ENCODE measurements at regions not wholly inside any gene's neighbourhood (a gene's known extent, or its start where the extent isn't known, plus 50 kb on each side); places are given as distances from the start of the nearest gene placed in this dataset.
"Not testable (repeated sequence)": the region's sequence is repeated elsewhere in the genome, so short reads cannot be mapped to it uniquely, and the experiment has no call there.

DNA sequence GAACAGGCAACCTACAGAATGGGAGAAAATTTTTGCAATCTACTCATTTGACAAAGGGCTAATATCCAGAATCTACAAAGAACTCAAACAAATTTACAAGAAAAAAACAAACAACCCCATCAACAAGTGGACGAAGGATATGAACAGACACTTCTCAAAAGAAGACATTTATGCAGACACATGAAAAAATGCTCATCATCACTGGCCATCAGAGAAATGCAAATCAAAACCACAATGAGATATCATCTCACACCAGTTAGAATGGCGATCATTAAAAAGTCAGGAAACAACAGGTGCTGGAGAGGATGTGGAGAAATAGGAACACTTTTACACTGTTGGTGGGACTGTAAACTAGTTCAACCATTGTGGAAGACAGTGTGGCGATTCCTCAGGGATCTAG, 725.6 kb downstream of the MATN1 start:
- not testable (repeated sequence) for DNase-seq (ENCODE audit: low read depth)

DNA sequence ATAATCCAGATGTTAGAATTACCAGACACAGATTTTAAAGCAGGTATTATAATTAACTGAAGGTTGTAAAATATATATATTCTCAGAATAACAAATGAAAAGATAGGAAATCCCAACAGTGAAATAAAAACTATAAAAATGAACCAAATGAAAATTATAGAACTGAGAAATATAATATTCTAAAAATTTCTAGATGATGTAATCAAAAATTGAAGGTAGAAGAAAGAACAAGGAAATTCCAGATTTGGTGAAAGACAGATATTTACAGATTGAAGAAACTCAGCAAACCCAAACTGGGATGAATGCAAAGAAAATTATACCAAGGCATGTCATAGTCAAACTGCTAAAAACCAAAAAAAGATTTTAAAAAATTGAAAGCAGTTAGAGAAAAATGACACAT, 729.4 kb downstream of the MATN1 start:
- DNase-seq (ENCODE audit: low read depth): no peak

DNA sequence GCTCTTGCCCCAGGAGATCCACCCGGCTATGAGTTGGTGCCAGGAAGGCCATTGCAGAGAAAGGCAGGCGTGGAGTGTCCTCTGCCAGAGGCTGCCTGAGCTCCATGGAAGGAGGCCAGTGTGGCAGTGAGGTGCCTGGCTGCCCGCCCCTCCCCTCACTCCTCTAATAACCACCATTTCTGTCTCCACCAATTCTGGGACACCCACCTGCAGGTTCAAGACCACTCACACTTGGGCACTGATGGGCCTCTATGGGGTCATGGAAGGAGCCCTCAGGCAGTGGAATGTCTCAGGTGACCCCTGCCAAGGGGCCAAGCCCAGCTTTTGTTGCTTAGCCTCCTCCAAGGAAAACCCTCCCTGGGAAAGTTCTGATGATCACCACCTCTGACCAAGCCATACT, 731.6 kb downstream of the MATN1 start:
- DNase-seq (ENCODE audit: low read depth): no peak

DNA sequence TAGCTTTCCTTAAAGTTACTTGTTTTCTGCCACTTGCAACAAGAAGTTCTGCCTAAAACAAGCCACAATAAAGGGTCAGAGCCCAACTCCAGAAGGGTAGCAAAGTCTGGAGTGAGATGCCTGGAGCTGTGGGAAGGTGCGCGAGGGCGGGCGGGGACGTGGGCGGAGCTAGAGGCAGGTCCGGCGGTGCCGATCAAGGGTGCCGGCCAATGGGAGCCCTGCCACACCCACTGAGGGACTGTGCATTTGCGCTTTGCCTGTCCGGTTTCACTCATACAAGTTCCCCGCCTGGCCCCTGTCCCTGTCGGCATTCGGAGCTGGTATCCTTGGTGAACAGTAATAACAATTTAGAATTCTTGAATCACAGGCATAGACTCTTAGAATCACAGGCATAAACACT, 732.4 kb downstream of the MATN1 start:
- no peak for DNase-seq (ENCODE audit: low read depth)

DNA sequence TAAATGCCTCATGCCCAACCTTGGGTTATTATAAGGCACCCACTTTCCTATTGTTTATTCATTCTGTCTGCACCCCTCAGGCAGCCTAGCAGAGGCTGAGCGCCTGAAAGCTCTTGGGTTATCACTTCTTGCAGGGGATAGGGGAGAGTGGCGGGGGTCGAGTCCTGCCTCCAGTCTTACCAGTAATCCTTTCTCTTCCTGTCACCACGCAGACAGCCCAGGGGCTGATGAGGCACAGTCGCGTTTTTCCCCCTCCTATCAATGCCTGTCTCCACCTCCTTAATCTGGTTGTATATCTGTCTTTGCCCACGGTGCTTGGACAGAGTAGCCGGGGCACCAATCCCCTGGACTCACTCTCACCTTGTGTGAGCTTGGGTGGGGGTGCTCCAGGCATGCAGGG, 733.1 kb downstream of the MATN1 start:
- no peak for DNase-seq (ENCODE audit: low read depth)

DNA sequence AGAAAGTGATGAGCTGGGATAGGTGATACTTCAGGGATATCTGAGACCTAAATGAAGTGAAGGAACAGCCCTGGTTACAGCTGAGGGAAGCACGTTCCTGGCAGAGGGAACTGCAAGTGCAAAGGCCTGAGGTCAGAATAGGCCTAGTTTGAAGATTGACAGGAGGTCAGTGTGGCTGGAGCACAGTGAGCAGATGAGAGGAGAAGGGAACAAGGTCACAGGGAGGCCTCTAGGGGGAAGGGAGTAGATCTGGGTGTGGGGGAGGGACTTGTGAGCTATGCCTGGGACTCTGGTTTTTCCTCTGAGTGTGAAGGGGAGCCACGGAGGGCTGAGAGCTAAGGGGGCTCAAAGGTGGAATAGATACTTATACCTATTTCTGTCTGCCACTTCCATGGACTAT, 736.4 kb downstream of the MATN1 start:
- DNase-seq (ENCODE audit: low read depth): no peak

DNA sequence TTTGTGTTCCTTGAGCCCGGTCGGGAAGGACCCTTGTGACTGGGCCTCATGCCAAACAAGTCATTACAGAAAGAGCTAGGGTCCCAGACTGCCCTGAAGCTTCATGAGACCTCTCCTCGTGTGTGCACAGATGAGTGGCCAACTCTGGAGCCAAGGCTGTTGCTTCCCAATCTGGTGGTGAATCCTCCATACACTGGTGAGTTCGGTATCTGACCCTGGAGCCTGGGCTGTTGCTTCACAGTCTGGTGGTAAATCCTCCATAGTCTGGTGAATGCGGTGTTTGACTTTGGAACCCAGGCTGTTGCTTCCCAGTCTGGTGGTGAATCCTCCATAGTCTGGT, 737.8 kb downstream of the MATN1 start:
- DNase-seq (ENCODE audit: low read depth): no peak

DNA sequence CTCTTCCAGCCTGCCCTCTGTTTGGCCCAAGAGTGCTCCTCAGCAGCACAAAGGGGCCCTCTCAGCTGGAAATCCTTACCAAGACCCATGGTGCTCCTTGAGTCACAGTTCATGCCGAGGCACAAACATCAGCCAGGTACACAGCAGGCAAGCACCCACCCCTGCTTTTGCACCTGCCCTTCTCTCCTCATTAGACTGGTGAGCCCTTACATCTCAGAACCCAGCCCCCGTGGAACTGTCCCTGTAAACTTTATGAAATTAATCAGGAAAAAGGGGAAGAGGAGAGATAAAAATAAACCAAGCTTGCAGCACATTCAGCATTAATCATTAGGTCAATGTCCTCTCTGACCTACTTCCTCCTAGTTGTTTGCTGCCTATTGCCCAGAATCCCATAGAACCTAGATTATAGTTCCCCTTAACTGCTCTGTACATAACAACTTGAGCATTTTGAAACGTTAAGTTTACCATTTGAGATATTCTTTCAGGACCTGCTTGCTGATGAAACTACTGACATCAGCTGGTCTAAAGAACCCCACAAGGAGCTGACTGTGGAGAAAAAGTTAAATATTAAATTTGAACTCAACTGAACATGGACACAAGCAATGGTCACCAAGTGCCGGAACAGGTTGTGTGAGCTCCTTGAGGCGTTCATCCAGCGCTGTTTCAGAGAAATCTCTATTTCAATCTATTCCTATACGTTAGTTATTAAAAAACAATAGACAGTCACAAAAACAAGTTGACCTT, 738.4 kb downstream of the MATN1 start:
- no peak for DNase-seq (ENCODE audit: low read depth)

DNA sequence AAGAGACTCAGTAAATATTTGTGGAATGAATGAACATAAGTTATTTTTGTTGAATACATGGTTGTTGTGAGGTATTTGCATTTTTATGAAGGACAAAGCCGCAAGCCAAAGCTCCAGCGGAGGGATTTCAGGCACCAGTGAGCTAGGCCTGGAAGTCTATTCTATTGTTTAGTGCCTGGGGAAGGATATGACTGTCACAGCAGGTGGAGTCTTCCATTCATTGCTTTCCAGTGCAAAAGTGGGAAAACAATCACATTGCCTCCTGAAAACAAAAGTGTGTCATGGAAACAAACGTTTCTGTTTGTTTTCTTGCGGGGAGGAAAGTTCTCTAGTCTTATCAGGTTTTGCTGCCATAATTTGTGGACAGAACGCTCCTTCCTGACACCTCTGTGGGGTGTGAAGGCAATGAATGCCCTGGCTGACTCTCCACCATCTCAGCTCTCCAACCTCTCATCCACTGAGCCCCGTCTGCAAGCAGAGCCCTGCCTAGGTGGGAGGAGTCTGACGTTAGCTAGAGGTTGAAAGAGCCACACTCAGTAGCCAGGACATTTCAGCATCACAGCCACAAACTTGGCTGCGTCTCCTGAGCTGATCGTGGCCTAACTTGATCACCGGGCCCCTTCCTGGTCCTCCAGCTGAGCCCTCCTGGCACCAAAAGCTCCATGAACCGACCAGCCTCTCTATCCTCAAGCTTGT, 739.1 kb downstream of the MATN1 start:
- DNase-seq (ENCODE audit: low read depth): no peak

DNA sequence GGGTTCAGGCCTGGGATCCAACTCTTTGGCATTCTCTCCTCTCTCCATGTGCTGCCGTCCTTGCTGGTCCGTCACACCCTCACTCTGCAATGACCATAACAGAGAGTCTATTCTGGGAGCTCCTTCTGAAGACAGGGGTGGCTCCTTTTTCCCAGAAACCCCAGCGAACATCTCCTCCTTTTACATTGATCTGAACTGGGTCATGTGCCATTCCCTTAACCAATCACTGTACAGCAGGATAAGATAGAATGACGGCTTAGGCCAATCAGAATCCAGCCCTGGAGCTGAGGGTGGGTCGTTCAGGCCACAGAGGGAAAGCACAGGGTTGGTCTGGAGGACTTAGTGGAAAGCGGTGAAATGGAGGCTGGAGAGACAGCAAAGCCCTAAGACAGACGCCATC, 740.1 kb downstream of the MATN1 start:
- no peak for DNase-seq (ENCODE audit: low read depth)

DNA sequence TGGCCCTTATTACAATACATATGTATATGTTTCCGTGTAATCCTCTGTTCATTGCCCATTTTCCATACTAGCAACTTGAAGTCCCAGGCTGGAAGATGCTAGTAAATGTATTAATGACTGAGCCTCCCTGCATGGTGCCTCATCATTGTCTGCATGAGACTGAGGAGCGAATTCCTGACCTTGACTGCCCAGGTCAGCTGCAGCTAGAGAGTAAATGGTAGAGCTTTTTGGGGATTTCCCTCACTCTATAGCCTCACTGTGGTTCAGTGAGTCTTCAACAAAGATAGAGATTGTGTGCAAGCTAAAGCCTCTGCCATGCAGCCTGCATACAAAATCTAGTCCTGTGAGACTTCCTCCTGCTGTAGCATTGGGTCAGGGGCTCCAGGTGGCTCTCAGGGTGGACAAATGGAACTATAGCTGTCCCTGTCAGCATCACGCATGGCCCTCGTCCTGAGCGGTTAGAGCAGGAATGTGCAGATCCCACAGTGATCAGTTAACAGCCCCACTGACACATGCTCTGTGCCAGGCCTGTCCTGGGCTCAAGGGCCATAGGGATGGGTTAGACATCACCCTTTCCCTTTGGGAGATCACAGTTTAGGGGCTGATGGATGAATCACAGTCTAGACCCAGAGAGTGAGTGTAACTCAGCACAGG, 741.7 kb downstream of the MATN1 start:
- no peak for DNase-seq (ENCODE audit: low read depth)

DNA sequence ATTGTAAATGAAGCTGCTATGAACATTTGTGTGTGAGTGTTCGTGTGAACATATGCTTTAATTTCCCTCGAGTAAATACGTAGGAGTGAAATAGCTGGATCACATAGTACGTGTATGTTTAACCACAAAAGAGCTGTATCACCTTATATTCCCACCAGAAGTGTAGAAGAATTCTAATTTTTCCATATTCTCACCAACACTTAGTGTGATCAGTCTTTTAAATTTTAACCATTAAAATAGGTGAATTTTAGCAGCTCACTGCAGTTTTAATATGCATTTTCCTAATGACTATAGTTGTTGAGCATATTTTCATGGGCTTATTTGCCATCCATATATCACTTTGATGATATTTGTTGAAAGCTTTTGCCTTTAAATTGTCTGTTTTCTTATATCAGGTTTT, 741.2 kb downstream of the PTPRU start:
- DNase-seq (ENCODE audit: low read depth): no peak

DNA sequence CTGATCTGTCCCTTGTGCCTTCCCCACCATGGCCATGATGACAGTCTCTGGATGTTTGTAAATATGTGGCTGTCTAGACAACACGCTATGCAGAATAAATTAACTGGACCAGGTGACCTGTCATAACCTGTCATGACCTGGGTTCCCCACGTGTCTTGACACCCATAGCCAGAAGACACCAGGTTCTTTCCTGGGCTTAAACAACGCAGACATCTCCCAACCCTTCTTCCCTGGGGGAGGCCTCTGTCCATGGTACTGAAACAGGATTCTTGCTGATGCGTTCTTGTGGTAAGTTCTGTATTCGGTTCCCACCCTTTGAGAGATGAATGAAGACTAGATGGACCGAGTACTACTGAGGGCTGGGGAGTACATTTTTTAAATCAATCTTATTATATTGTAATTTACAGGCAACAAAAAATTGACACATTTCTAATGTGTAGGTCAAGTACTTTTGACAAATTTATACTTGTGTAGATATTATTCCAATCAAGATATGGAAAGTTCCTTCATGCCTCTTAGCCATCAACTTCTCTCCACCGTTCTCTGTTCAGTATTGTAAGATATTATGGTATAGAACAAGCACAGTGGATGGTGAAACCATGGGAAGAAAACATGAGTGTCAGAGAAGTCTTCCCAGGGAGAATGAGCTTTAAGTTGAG, 738.8 kb downstream of the PTPRU start:
- no peak for DNase-seq (ENCODE audit: low read depth)

DNA sequence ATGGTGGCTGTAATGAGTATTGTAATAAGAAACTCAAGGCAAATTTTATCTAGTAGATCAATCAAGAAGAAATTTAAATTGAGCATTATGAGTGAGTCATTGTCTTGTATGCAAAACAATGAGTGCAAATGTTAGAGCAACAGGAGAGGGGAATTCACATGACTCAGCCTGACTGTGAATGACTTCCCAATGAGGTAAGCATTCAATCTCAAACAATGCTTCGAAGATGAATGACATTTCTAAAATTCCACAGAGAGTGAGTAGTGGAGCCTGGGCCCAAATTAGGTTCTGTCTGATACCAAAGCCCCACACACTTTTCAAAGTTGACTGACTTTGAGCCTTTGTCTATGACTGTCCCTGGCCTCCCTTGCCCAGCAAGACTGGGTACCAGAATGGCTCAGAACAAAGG, 738.0 kb downstream of the PTPRU start:
- DNase-seq (ENCODE audit: low read depth): peak; percentile 20

DNA sequence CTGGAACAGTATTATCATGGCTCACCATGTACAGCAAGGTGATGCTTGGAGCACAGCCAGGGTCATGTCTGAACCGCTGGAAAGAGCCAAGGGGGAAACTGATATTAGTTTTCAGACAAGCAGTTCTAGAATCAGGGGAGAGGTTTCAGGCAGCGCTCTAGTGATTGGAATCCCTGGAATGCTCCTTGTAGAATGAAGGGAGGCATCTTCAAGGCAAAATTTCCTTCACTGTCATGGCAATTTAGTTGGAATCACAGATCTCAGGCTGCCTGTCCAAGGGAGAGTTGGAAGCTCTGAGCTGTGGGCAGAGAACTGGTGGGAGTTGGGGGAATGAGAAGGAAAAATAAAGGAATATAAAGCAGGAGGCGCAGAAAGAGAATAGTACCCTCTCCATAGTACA, 737.1 kb downstream of the PTPRU start:
- DNase-seq (ENCODE audit: low read depth): no peak

DNA sequence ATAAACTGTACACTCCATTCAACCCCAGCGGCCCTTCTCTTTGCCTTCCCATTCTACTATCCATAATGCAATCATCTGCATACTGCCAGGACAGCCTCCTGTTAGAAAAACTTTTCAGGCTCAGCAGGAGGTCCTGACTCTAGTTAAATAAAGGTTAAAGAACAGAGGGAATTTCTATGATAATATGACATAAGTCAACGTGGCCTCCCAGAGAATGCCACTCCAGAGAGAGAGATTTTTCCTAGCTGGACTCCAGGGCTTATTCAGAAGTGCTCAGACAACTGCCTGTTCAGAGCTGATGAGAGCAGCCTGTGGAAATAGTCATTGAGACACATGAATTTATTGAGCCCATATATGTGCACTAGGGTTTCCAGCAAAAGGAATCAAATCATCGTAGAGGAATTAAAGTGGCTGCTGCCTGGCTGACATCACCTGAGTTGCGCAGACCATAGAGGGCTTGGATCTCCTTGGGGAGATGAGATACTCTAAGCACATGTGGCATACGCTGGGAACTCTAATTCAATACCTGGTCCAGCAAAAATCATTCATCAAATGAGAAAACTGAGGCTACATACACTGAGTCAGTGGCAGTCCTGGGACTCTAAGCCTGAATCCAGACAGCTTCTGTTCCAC, 736.2 kb downstream of the PTPRU start:
- DNase-seq (ENCODE audit: low read depth): no peak

DNA sequence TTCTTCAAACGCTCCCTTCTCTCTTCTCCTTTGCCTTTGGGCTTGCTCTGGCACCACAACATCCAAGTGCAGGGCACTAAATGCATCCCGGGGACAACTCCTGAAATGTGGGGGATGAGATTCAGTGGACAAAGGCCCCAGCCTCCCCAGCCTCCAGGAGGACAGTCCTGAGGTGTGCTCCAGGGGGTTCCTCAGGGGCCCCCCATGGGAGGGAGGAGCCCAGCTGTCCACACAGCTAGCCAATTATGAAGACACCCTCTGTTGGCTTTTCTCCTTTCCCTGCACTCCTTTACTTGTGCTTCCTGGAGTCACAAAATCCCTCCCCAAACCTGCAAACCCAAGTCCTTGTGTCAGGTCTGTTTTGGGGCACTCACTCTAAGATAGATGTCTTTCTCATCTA, 735.4 kb downstream of the PTPRU start:
- no peak for DNase-seq (ENCODE audit: low read depth)

DNA sequence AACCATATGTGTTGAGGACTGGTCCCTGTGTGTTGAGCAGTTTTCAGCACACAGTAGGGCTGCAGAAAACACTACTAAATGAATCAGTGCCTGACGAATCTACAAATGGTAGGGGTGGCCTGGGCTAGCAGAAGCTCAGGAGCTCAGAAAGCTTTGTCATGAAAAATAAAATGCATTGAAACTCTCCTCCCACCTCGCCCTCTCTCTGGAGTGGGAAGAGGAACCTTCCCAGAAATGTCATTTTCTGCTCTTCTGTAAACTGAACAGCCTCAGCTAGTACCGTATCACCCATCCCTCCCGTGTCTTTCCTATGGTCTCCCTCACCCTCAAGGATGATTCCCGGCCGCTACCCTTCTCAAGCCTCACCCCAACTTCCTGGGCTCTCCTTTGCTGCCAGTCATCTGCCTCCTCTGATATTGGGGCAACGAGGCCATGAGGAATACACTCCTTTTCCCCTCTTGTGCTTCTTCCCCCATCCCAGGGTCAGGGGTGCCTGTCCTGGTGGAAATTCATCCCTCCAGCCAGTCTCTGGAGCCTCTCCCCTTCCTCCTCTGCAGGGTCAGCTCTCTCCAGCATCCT, 734.5 kb downstream of the PTPRU start:
- no peak for DNase-seq (ENCODE audit: low read depth)

DNA sequence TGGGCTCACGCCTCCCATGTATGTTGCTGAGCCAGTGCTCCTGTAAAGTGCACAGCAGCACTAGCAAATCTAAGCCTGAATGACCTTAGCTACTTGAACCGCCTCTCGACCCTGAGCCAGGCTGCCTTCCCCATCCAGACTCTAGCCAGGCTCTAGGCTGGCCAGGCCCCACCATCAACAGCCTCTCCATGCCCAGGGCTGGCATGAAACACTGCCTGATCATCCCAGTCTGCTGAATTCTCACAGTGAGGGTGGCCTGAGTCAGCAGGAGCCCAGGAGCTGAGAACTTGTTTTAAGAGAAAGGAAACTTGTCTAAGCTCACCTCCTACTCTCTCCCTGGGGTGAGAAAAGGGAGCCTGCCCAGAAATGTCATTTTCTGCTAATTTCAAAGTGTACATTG, 733.3 kb downstream of the PTPRU start:
- DNase-seq (ENCODE audit: low read depth): no peak

DNA sequence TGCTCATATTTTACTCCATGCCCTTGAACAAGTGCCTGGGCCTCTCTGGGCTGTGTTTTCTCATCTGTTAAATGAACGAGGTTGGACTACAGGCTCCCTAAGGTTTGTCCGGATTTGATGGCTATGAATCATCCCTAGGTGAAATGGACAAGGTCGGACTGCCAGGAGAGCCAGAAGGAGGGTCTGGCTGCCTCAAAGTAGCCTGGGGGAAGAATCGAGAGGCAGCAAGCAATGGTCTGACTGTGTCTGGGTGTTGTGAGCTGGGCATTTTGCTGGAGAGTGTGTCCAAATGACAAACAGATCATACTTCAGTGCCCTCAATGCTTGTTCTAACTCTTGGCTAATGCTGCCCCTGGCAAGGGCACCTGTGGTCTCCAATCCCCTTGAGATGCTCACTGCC, 730.9 kb downstream of the PTPRU start:
- DNase-seq (ENCODE audit: low read depth): no peak

DNA sequence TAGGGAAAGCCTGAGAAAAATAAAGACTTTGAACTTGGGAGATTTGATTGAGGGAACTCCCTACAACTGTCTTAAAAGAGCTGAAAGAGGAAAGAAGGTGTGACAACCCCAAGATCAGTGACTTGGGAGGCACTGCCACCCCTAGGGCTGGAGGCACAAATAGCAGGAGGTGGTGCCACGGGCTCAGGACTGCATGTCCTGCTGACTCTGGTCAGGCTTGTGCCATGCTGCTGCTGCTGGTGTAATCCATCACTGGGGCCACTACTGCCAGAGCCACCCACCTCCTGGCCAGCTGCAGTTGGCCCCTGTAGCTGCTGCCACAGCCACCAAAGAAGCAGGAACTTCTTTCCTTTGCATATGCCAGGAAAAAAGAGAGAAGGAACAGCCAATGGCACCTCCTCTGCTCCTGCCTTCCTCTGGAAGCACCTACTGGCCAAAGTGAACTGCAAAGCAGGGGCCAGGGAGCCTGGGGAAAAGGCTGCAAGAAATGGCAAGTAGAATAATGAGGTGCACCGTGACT, 730.3 kb downstream of the PTPRU start:
- no peak for DNase-seq (ENCODE audit: low read depth)
